Endothelial cell of umbilical vein (primary cell): ENCODE measurements at regions not wholly inside any gene's neighbourhood (a gene's known extent, or its start where the extent isn't known, plus 50 kb on each side); places are given as distances from the start of the nearest gene placed in this dataset.

Experiments used
- BruUV-seq: library from RNA; stranded (reverse); fragments of 400-500 nt; replicated peaks from 2 replicates; lab custom pipeline; 2021; lab: Mats Ljungman, UMichigan
- CTCF ChIA-PET: fragments of 300-600, 350-600 bp; sonication (Branson Sonifier 250); formaldehyde crosslinking; loops from one replicate; lab custom pipeline; 2021; ENCODE audit warnings: antibody characterized with exemption, inconsistent platforms; lab: Charles Lee
- POLR2A ChIA-PET: fragments of 300-600, 350-600 bp; sonication (Branson Sonifier 250); formaldehyde crosslinking; loops from one replicate; lab custom pipeline; 2021; ENCODE audit warnings: antibody characterized with exemption, inconsistent platforms; lab: Charles Lee
- DNase-seq: peaks from one replicate; pipeline ENCODE4 v3.0.0-alpha.2; 2011; ENCODE audit warnings: low read depth, low spot score
- FAIRE-seq: peaks from 2 replicates; lab custom pipeline; 2011; peaks lifted over from hg19 to GRCh38; lab: Jason Lieb, UNC
- H2AFZ ChIP-seq: 2 replicates; pipeline ENCODE4 v1.6.0; 2012; ENCODE audit warnings: low read depth, low read length, control low read depth, inconsistent platforms
- H3K27ac ChIP-seq: 2 replicates; pipeline ENCODE4 v1.5.1; 2011; ENCODE audit warnings: low read depth, mild to moderate bottlenecking, control low read depth, low read length, moderate library complexity; ENCODE audit not compliant: insufficient read depth
- H3K27me3 ChIP-seq, 2 experiments: 2 replicates each; pipeline versions ENCODE4 v1.6.0 to v1.6.1; 2011; ENCODE audit warnings: low read length in 2 of 2, mixed read lengths in 1 of 2; ENCODE audit not compliant: control insufficient read depth in 2 of 2, insufficient read depth in 2 of 2
- H3K36me3 ChIP-seq, 2 experiments: 2 replicates in 1 of 2; 3 replicates in 1 of 2; pipeline ENCODE4 v1.5.1; 2011; ENCODE audit warnings: low read length in 2 of 2, mild to moderate bottlenecking in 1 of 2, moderate library complexity in 1 of 2; ENCODE audit not compliant: control insufficient read depth in 2 of 2, insufficient read depth in 2 of 2; ENCODE audit errors: extremely low read depth in 1 of 2
- H3K4me1 ChIP-seq: 3 replicates; pipeline ENCODE4 v1.5.1; 2011; ENCODE audit warnings: mild to moderate bottlenecking, low read length; ENCODE audit not compliant: control insufficient read depth, insufficient read depth; ENCODE audit errors: extremely low read depth
- H3K4me2 ChIP-seq: 2 replicates; pipeline ENCODE4 v1.6.1; 2011; ENCODE audit warnings: low read length, control low read depth, mixed read lengths; ENCODE audit not compliant: insufficient read depth
- H3K4me3 ChIP-seq, 3 experiments: fragments of 200-600 bp in 1 of 3; sonication (generic), shearing (Covaris generic) in 1 of 3; replicated peaks in 1 of 3; 2 replicates each; pipeline ENCODE4 v1.5.1; 2011 to 2016; ENCODE audit warnings: control low read depth in 3 of 3, low read length in 3 of 3, mild to moderate bottlenecking in 2 of 3, inconsistent platforms in 1 of 3, low read depth in 1 of 3, moderate library complexity in 1 of 3; ENCODE audit not compliant: insufficient read depth in 1 of 3
- H3K79me2 ChIP-seq: 2 replicates; pipeline ENCODE4 v1.6.0; 2012; ENCODE audit warnings: low read length, inconsistent platforms; ENCODE audit not compliant: control insufficient read depth, insufficient read depth
- H3K9ac ChIP-seq: replicated peaks from 2 replicates; pipeline ENCODE3; 2011; ENCODE audit warnings: low read length, control low read depth; ENCODE audit not compliant: insufficient read depth; ENCODE audit errors: extremely low read depth
- H3K9me1 ChIP-seq: replicated peaks from 3 replicates; pipeline ENCODE4 v1.6.0; 2011; ENCODE audit warnings: mild to moderate bottlenecking, low read length; ENCODE audit not compliant: control insufficient read depth, insufficient read depth; ENCODE audit errors: extremely low read depth
- H3K9me3 ChIP-seq: replicated peaks from 2 replicates; pipeline ENCODE4 v1.5.1; 2012; ENCODE audit warnings: low read length, inconsistent platforms; ENCODE audit not compliant: control insufficient read depth, insufficient read depth
- H4K20me1 ChIP-seq: replicated peaks from 2 replicates; pipeline ENCODE3; 2011; ENCODE audit warnings: mild to moderate bottlenecking, low read length; ENCODE audit not compliant: control insufficient read depth, insufficient read depth; ENCODE audit errors: extremely low read depth
- CTCF ChIP-seq, 2 donors: IDR thresholded peaks; 1 replicate in 1 of 2; 2 replicates in 1 of 2; pipeline ENCODE4 v1.5.1; 2011; ENCODE audit warnings: low read length in 2 of 2, mild to moderate bottlenecking in 2 of 2, moderate library complexity in 2 of 2, control low read depth in 1 of 2, inconsistent platforms in 1 of 2, low read depth in 1 of 2; ENCODE audit not compliant: insufficient read depth in 1 of 2; ENCODE audit errors: extremely low read depth in 1 of 2
- EZH2 ChIP-seq: IDR thresholded peaks from 2 replicates; pipeline ENCODE4 v1.6.1; 2012; ENCODE audit warnings: borderline replicate concordance, low read depth, mild to moderate bottlenecking, moderate library complexity, low read length, inconsistent platforms; ENCODE audit not compliant: severe bottlenecking
- FOS ChIP-seq: IDR thresholded peaks from 2 replicates; pipeline ENCODE4 v1.6.1; 2011; ENCODE audit warnings: mild to moderate bottlenecking, low read length, moderate library complexity, borderline replicate concordance; ENCODE audit not compliant: insufficient read depth
- GATA2 ChIP-seq: IDR thresholded peaks from 2 replicates; pipeline ENCODE4 v1.7.0; 2011; ENCODE audit warnings: low read depth, mild to moderate bottlenecking, moderate library complexity, mixed read lengths, low read length; ENCODE audit not compliant: insufficient read length, insufficient read depth
- JUN ChIP-seq: IDR thresholded peaks from 2 replicates; pipeline ENCODE4 v1.6.1; 2011; ENCODE audit warnings: borderline replicate concordance, low read depth; ENCODE audit not compliant: insufficient read length, insufficient read depth
- MAX ChIP-seq: IDR thresholded peaks from 2 replicates; pipeline ENCODE4 v1.6.1; 2011; ENCODE audit not compliant: insufficient read depth, insufficient read length
- MYC ChIP-seq: IDR thresholded peaks from one replicate; pipeline ENCODE4 v1.6.1; 2011; ENCODE audit warnings: mild to moderate bottlenecking, low read depth, low read length
- POLR2A ChIP-seq: IDR thresholded peaks from 2 replicates; pipeline ENCODE4 v1.6.1; 2012; ENCODE audit warnings: low read depth, mild to moderate bottlenecking, control low read depth, low read length
- POLR2AphosphoS5 ChIP-seq: IDR thresholded peaks from 2 replicates; pipeline ENCODE4 v1.6.1; 2012; ENCODE audit warnings: low read depth, mild to moderate bottlenecking, control low read depth, low read length, moderate library complexity; ENCODE audit not compliant: insufficient read depth
- dilution Hi-C: fragments of 300-500 bp; cut with MboI; formaldehyde crosslinking; loops from one replicate; pipeline ENCODE4 v1.15.0; 2019; ENCODE audit warnings: low sequenced_read_pairs; ENCODE audit not compliant: extremely low pct_ligation_motif_present
- intact Hi-C: fragments of 100-400 bp; cut with micrococcal nuclease; formaldehyde crosslinking; loops from one replicate; pipeline ENCODE4 v1.10.0; 2022

GRCh38 chrX:67939270-67939669, 395.4 kb downstream of the AR start:
- H3K9ac ChIP-seq = no peak overlapping the region
- intact Hi-C loops (no loop called here), dilution Hi-C loops (no loop called here)
- no peaks in the 10 kb centered on the region for H3K79me2 ChIP-seq
- H4K20me1 ChIP-seq = no peaks in the 10 kb centered on the region
- H2AFZ ChIP-seq = no peak overlapping the region
- H3K9me3 ChIP-seq = no peaks in the 10 kb centered on the region
- ChIA-PET CTCF (no interaction called here), POLR2A (no interaction called here)
- BruUV-seq = no TSS peak
- DNase-seq = no peak
- H3K9me1 ChIP-seq = no peaks in the 10 kb centered on the region
- no peak for FAIRE-seq
- no peak overlapping the region for H3K4me2 ChIP-seq
- no peaks in the 10 kb centered on the region for H3K27me3 ChIP-seq
- no peaks in the 10 kb centered on the region for H3K4me1 ChIP-seq
- no peaks in the 10 kb centered on the region for H3K36me3 ChIP-seq
- no peak overlapping the region for H3K4me3 ChIP-seq
- no peak overlapping the region for H3K27ac ChIP-seq
- TF ChIP-seq POLR2A = no peak
- TF ChIP-seq POLR2AphosphoS5 = no peak
- TF ChIP-seq EZH2 = no peak
- no peak for TF ChIP-seq MYC
- TF ChIP-seq GATA2 = no peak
- no peak for TF ChIP-seq JUN
- no peak for TF ChIP-seq CTCF (IDR thresholded peaks at IDR 0.05; ENCODE audit: extremely low read depth in 1 of 2, insufficient read depth in 1 of 2, low read depth in 1 of 2, low read length in 2 of 2)
- no peak for TF ChIP-seq FOS
- no peak for TF ChIP-seq MAX
